OCI-LY7 (cell line): ENCODE measurements at regions not wholly inside any gene's neighbourhood (a gene's known extent, or its start where the extent isn't known, plus 50 kb on each side); places are given as distances from the start of the nearest gene placed in this dataset.

Experiments used
- CTCF ChIP-seq: fragments of 200-600 bp; sonication (generic); conservative IDR thresholded peaks from 2 replicates; pipeline ENCODE4 v1.5.1; 2014; ENCODE audit warnings: mild to moderate bottlenecking, antibody characterized with exemption, low read length, moderate library complexity, mixed read lengths
- EZH2phosphoT487 ChIP-seq: fragments of 200-600 bp; sonication (generic); IDR thresholded peaks from 2 replicates; pipeline ENCODE4 v1.6.1; 2018; ENCODE audit warnings: low read depth, borderline replicate concordance, mild to moderate bottlenecking, mixed run types, antibody characterized with exemption, low read length, moderate library complexity, mixed read lengths

DNA sequence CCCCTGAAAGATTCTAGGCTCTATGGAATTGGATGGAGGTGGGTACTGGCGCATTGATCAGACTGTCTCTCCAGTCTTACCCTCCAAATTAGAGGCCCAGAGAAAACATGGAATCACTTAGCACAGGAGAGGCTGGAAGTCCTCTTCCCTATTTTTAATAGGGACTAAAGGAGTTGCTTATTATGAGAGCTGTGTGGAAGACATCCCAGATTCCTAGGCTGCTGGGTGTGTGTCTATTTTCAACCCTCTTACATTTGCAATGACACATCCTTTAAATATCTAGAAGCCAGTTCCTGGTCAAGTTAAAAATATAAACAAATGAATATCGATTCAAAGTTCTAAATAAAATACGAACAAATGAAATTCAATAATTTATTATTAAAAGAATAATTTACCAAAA lies 58.3 kb upstream of the ARID2 start:
- no peak for TF ChIP-seq CTCF
- TF ChIP-seq EZH2phosphoT487 = no peak
